Stimulated activated naive CD8-positive, alpha-beta T cell treated with anti-CD3 and anti-CD28 coated beads, Interleukin-15, amount 100 ng/mL, for 72 hours (primary cell): ENCODE measurements at regions not wholly inside any gene's neighbourhood (a gene's known extent, or its start where the extent isn't known, plus 50 kb on each side); places are given as distances from the start of the nearest gene placed in this dataset.

Source experiments
- ATAC-seq: fragments of 150-1000 bp; cut with Tn5 transposase; 2 replicates; pipeline ENCODE4 v1.10.0; 2021; ENCODE audit warnings: mild to moderate bottlenecking, moderate library complexity
- DNase-seq, 2 donors: peaks; one replicate each; pipeline ENCODE4 v3.0.0; 2021 to 2022
- H3K27ac Mint-ChIP-seq, 2 donors: one replicate each; pipeline ENCODE4 v1.8.0; 2022; ENCODE audit warnings: mild to moderate bottlenecking in 2 of 2, mixed read lengths in 2 of 2, moderate library complexity in 2 of 2
- H3K27me3 Mint-ChIP-seq: one replicate; pipeline ENCODE4 v1.8.0; 2022; ENCODE audit warnings: mixed read lengths
- H3K4me1 Mint-ChIP-seq: one replicate; pipeline ENCODE4 v1.8.0; 2022; ENCODE audit warnings: mild to moderate bottlenecking, mixed read lengths
- H3K4me3 Mint-ChIP-seq, 2 donors: one replicate each; pipeline ENCODE4 v1.8.0; 2022; ENCODE audit warnings: mild to moderate bottlenecking in 2 of 2, mixed read lengths in 2 of 2, moderate library complexity in 1 of 2
- H3K9me3 Mint-ChIP-seq, 2 donors: one replicate each; pipeline ENCODE4 v1.8.0; 2022; ENCODE audit warnings: mixed read lengths in 2 of 2

DNA sequence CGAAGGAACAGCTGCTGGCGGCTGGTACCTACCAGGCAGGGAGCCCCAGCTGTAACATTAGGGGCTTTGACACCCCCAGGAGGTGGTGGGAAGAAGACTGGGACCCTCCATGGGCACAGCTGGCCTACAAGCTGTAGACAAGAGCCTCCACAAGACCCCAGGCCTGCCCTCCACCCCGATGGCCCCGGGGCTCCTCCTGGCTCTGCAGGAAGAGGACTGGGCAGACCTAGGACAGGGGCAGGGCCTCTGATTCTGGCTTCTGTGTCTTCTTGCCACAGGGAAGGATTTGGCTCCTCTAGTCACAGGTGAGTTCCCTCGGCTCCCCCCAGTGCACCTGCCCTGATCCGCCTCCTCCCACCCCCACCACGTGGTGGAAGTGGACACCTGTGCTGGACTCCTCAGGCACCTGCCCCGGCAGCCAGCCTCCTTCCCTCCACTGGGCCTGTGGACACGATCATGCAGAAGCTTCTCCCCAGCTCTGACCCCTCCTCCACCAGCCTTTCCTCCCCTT, 53.4 kb upstream of the ODC1 start:
- H3K4me3 Mint-ChIP-seq: no peak overlapping the region

DNA sequence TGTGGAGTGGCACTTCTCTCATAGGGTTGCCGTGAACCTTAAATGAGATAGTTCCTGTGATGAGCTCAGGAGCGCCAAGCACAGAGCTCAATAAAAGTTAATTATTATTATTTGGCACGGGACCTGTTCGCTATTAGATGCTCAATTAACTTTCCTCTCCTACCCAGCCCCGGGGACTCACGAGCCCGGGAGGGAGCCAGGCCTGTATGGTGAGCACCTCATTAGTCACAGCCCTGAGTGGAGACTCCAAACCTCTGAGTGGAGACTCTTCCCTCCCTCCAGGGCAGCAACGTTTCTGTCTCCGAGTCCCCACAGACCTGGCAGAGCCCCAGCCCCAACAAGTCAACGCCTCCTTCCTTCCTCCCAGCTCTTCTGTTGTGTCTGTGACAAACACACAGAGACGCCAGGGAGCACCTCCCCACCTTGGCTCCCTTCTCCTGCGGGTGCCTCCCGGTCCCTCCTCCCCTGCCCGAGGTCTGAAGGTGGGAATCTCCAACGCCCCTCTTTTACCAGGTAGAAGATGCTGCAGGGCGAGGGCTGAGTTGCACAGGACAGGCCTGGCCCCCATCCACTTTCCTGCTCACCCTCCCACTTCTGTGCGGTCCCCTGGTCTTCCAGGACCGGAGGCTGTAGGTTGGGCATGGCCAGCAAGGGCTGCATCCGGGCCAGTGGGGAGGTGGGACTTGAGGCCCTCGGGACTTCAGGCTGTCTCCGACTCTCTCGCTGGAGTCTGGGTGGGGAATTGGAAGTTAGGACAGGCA, 52.7 kb upstream of the ODC1 start:
- Mint-ChIP-seq H3K4me1 (peaks cover 8% of the 10 kb centered on the region), H3K27ac (no peak overlapping the region), H3K4me3 (no peak overlapping the region), H3K27me3 (peaks cover 16% of the 10 kb centered on the region), H3K9me3 (no peaks in the 10 kb centered on the region)
- DNase-seq (peak in 1 of 2 donors; percentile 5), ATAC-seq (no peak)

More for the DNA sequence above, 53.4 kb upstream of the ODC1 start:
- peaks cover 12% of the 10 kb centered on the region for H3K27me3 Mint-ChIP-seq
- ATAC-seq (no peak), DNase-seq (peak in 1 of 2 donors; percentile 5)
- no peaks in the 10 kb centered on the region for H3K9me3 Mint-ChIP-seq
- H3K4me1 Mint-ChIP-seq: peaks cover 5% of the 10 kb centered on the region
- peak overlapping the region in 1 of 2 donors; percentile 31 for H3K27ac Mint-ChIP-seq

DNA sequence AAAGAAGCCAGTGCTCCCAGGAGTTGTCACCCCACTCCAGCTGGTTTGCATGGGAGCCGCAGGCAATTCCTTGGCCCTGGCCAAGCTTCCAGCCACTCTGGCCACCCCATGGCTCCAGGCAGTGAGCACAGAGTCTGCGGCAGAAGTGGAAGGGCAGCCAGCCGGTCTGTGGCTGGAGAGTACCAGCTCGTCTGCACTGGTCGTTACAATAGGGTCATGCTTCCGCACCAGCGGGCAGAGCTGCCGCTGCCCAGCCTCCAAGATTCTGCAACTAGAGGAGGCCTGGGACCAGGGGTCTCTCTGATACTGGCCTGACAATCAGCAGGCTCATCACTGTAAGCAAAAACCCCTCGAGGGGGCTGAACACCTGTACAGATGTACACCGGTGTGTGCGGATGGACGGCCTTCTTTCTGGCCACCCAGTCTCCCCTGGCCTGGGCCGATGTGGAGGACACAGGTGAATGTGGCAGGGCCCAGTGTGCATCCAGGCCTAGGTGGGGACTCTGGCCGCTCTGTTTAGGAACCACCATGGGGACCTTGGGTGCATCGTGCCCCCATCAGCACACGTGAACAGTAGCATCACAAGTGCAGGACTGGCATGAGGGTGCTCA, 51.9 kb upstream of the ODC1 start:
- no peak overlapping the region for H3K4me3 Mint-ChIP-seq
- no peaks in the 10 kb centered on the region for H3K9me3 Mint-ChIP-seq
- peaks cover 15% of the 10 kb centered on the region for H3K4me1 Mint-ChIP-seq
- ATAC-seq (no peak), DNase-seq (peak in 1 of 2 donors; percentile 4)
- no peak overlapping the region for H3K27ac Mint-ChIP-seq
- peaks cover 23% of the 10 kb centered on the region for H3K27me3 Mint-ChIP-seq

DNA sequence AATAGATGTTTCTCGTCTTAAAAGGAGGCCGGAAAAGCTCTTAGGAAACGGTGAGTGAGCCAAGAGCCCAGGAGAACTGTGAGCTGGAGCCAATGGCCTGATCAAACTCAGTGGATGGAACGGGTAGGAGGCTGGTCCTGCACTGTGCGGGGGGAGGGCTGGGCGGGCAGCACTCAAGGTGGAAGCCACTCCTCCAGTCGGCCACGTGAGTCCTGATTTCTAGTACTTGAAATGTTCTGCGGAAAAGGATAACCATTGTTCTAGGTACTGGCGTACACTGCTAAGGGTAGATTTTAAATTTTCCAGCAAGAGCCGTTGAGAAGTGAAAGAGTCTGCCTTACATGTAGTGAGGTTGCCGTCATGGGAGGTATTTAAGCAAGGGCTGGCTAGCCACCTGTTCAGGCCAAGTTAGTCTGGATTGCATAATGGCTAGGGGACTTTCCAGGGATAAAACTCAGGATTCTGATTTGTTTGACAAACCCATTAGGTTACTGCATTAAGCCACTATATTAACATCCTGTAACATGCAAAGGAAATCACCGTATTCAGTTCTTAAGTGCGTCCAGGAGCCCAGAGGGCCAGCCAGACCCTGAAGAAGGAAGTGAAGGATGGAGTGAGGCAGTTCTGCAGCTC, 51.3 kb upstream of the ODC1 start:
- Mint-ChIP-seq H3K9me3 (no peaks in the 10 kb centered on the region), H3K4me1 (peaks cover 19% of the 10 kb centered on the region), H3K27ac (no peak overlapping the region), H3K27me3 (peaks cover 24% of the 10 kb centered on the region), H3K4me3 (no peak overlapping the region)
- no peak for ATAC-seq
- DNase-seq: peak in 1 of 2 donors; percentile 2

DNA sequence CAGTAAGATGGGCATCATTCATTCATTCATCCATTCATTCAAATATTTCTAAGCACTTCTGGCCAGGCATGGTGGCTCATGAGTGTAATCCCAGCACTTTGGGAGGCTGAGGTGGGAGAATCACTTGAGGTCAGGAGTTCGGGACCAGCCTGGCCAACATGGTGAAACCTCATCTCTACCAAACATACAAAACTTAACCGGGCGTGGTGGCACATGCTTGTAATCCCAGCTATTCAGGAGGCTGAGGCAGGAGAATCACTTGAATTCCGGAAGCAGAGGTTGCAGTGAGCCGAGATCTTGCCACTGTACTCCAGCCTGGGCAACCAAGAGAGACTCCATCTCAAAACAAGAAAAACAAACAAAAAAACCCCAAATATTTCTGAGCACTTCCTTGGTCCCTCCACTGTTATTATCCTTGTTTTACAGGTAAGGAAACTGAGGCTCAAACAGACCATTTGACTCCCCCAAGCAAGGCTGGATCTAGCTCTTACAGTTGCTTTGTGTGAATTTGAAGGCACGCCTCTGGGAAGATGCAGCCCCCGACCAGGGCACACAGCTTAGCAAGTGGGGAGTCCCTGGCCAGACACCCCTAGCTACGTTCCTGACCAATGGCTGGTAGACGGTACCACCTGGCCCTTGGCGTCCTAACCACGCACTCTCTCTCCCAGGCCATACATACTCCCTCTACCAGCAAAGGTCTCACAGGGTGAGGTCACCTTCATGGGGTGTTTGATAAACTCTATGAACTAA, 50.6 kb upstream of the ODC1 start:
- peaks cover 24% of the 10 kb centered on the region for H3K27me3 Mint-ChIP-seq
- no peak for ATAC-seq
- no peaks in the 10 kb centered on the region for H3K9me3 Mint-ChIP-seq
- peaks cover 26% of the 10 kb centered on the region for H3K4me1 Mint-ChIP-seq
- H3K27ac Mint-ChIP-seq: no peak overlapping the region
- no peak overlapping the region for H3K4me3 Mint-ChIP-seq
- DNase-seq: peak in 1 of 2 donors; percentile 2
